GM19238 (cell line): ENCODE measurements at regions not wholly inside any gene's neighbourhood (a gene's known extent, or its start where the extent isn't known, plus 50 kb on each side); places are given as distances from the start of the nearest gene placed in this dataset.

Experiments used
- DNase-seq: peaks from one replicate; pipeline ENCODE4 v3.0.0; 2011; ENCODE audit warnings: low spot score; ENCODE audit not compliant: insufficient read length

DNA sequence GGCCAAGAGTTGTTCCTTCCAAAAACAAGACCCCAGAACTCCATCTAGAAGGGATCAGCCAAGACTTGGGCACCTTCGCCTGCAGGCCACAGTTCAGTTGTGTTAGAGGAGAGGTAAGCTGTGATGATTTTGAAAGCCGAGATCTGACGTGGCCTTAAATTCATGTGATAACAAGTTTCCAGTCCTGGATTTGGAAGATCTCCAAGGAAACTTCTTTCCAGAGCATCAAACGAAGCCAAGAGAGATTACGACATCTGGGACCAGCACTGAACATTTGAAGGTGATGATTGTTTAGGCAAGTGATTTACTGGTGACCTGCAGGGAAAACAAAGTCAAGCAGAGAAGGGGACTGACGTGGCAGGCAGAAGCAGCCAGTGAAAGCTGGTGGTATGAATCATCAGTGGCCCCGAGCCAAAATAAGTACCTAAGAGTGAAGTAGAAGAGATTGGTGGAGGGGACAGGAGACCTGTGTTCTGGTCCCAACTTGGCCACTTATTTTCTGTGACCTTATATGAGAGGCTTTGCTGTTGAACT, 339.0 kb upstream of the PROK2 start:
- no peak for DNase-seq

DNA sequence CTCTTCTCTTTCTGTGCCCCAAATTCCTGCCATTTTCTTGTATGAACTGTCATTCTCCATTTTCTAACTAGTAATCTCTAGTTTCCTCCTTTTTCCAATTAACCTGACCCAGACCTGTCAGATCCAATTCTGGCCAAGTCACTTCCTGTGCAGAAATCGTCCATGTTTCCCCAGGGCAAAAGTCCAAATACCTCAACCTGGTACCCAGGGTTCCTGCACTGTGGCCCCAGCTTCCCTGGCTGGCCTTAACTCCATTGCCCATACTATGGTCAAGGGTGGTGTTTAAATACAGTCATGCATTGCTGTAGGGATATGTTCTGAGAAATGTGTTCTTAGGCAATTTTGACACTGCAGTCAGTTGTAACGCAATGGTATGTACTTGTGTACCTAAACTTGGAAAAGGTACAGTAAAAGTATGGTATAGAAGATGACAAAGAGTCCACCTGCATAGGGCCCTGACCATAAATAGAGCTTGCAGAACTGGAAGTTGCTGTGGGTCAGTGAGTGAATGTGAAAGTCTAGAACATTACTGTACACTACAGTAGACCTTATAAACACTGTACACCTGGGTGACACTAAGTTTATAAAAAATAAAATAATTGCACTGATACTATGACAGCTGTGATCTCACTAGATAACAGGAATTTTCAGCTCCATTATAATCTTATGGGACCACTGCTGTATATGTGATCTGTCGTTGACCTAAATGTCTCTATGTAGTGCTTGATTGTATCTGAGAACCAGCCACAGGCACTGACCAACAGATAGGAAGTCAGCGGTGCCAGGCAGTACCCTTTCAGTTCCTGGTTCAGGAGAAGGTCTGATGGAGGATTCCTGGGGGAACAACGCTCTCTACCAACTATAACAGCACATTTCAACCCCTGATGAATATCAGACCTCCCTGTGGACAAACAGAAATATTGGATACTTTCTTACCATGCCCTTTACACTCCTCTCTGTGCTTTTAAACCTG, 336.1 kb upstream of the PROK2 start:
- no peak for DNase-seq

DNA sequence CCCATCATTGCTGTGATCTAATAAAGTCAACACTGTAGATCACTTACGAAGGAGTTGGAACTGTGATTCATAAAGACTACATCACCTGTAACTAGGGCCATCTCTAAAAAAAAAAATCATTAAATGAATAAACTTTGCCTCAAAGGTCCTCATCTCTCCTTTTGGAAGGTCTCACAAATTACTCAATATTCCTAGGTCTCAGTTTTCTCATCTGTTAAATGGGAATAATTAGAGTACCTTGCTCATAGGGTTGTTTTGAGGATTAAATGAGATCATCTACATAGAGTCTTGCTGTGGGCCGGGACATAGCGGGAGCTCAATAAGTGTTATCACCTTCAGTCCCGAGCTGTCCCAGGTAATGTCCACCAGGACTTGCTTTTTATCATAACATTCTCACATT, 335.1 kb upstream of the PROK2 start:
- DNase-seq, result no peak

DNA sequence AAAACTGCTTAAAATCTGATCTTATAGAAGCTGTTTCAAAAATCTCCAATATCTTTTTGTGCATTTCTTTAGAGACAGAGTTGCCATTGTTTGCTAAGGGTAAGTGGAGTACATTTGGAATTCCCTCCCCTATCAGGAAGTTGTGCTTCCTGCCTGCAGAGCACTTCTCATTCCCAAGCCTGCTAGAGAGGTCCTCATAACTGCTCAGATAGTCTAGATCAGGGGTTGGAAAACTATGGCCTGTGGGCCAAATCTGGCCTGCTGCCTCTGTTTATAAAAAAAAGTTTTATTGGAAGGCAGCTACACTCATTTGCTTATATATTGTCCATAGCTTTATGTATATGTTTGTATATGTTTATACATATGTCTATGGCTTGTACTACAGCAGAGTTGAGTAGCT, 333.7 kb upstream of the PROK2 start:
- no peak for DNase-seq

DNA sequence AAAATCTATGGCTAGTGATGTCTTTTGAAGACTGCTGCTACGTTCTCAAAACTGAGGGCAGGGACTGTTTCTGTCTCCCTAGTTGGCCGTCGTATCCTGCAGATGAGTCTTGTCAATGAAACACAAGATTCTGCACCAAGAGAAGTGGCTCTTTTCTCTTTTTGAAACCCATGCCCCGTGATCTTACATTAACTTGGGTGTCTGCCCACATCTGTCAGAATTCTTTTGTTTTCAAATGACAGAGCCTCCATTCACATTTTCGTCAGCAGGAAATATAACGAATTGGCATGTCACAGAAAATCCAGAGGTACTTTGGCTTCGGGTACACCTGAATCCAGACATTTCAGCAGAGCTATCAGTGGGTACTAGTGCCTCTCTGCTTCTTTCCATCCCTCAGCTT, 331.3 kb upstream of the PROK2 start:
- no peak for DNase-seq

DNA sequence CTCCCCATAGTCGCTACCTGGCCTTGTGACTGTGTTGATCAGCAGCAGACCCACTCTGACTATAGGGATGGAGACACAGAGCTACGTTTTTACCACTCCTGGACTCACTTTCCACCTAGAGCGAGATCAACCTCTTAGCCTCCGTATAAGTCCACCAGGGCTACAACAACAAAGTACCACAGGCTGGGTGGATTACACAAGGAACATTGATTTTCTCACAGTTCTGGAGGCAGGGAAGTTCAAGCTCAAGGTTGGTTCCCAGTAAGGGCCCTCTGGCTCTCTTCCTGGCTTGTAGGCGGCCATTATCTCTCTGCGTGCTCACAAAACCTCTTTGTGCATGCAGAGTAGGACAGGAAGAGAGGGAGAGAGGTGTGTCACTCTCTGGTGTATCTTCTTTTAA, 330.4 kb upstream of the PROK2 start:
- DNase-seq, result no peak

DNA sequence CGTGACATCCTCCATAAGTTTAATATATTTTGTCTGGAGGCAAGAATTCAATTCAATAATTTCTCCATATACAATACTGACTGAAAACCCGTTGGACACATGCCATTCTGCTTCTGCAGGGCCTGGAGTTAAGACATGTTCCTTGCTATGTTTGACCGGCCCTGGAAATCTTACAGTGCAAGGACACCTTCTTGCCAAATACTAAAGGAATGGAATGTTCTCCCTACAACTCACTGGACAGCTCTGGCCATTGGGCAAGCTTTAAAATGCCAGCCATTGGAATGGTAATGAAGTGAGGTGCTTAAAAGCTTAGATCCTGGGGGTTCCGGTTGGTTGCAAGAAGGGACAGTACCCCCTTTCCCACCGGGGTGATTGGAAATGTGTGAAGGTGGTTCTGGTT, 329.8 kb upstream of the PROK2 start:
- DNase-seq, result no peak

DNA sequence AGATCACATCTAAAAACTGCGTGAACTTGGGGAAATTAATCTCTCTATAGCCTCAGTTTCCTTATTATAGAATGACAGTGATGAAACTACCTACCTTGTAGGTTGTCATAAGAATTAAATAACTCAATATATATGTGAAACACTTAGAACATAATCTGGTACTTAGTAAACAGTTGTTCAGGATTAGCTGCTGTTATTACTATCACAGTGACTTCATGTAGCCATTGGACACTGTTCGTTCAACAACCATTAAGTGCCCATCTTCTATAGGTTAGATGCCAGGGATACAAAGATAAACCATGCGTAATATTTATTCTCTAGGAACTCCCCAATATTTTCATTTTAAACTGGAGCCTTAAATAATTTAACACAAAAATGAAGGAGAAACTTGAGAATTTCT, 329.0 kb upstream of the PROK2 start:
- DNase-seq, result no peak

DNA sequence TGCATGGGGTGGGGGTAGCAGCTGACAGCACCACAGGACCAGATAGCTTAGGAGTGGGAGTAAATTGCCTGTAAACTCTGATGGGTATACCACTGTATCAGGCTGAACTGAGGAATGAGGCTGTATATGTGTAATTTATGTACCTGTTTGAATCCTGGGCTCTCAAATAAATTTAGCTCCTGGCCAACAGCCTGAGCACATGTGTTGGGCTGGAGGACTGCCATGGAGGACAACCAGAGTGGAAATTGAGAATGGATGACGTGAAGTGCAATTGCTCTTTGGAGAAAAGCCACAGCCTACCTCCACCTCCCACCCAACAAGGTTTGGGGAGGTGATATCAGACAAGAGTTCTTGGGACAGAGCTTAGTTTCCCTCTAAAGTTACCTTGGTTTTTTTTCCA, 328.6 kb upstream of the PROK2 start:
- DNase-seq, result no peak

DNA sequence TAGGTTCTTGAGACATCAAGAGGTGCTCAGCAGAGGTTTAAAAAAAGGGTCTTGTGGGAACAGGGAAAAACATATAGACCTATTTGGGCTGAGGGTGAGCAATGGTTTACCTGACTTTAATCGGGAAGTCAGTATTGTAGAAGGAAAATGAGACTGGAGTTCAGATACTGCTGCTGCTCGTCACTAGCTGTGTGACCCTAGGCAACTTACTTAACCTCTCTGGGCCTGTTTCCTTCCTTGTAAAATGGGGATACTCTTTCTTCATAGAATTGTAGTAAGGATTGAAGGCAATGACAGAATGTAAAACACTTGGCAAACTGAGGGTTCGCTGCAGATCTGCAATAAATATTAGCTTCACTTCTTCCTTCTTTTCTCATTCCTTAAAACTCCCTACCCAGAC, 327.5 kb upstream of the PROK2 start:
- no peak for DNase-seq

DNA sequence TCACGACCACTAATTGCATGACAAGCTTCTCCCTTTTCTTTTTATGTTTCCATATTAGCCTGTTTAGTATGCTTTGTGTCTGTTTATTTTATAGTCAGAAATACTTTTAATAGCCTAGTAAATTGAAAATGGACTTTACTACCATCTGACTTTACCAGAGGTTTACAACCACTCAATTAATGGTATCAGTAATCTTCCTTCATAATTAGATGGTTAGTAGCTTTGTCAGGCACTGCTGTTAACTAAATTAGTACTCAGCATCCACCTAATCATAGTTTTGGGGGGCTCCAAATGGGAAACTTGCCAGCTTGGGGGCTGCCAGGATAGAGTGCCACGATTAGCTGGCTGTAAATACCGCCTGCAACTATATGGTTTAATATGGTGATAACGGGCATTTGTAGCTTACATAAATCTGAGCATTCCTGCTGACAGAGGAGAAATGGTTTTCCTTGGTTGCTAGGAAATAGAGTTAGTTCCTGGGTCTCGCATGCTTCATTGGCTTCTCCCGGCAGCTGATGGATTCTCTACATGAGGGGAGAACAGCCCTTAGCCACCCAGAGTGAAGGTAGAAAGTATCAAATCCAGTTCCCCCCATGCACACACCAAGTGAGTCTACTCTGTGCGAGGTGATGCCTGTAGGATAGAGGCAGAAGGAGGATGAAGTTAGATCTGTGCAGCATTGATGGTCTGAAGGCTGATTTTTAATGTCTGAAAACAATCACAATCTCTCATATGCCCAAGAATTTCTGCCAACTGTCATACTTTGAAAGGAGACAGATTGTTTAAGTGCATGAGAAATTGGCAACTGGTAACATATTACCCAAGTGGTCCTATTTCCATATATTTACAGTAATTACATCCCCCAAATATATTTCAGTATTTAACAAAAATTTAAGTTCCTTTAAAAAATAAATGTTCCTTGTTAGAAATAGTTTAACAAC, 326.6 kb upstream of the PROK2 start:
- no peak for DNase-seq

DNA sequence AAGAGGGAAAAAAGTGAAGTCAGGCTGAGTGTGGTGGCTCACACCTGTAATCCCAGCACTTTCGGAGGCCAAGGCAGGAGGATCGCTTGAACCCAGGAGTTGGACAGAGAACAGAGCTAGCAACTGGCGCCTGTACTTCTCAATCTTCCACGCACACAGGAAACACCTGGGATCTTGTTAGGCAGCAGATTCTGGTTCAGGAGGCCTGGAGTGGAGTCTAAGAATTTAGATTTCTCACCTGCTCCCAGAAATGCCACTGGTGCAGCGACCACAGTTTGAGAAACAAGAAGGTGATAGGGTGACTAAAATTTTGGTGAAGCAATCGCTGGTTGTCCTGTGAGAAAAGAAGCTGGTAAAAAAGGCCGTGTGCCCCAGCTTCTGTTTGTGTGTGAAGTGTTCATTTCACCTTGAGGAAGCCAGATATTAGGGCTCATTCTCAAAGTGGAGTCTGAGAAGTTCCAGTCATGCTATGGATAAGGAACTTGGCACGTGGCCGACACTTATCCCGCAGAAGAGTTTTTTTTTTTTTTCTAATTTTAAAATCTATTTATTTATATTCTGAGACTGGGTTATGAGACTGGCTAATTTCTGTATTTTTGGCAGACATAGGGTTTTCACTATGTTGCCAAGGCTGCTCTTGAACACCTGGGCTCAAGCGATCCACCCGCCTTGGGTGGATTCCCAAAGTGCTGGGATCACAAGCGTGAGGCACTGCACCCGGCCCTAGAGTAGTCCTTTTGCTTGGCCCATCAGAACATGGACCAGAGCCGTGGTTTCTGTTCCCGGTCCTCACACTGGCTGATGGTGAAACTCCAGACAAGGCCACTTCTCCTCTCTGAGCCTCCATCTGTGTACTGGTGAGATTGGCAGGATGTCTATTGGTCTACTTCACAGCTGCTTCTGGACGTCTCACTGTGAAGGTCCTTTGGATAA, 324.6 kb upstream of the PROK2 start:
- no peak for DNase-seq

DNA sequence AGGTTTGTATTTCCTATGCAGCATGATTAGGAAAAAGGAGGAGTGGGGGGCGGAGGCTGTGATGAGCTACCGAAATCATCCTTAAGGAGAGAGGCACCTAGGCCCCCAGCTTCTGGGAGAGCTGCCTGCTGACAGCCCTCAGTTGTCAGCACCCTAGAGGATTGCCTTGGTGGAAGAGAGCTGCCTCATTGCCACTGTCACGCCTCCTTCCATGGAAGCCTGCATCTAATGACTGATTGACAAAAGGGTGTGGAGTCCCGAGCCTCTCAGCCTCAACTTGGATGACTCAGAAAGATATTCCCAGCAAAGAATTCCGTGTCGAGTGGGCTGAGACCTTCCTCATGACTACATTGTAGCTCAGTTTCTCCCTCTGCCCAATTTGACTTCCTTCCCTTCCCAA, 320.4 kb upstream of the PROK2 start:
- no peak for DNase-seq

DNA sequence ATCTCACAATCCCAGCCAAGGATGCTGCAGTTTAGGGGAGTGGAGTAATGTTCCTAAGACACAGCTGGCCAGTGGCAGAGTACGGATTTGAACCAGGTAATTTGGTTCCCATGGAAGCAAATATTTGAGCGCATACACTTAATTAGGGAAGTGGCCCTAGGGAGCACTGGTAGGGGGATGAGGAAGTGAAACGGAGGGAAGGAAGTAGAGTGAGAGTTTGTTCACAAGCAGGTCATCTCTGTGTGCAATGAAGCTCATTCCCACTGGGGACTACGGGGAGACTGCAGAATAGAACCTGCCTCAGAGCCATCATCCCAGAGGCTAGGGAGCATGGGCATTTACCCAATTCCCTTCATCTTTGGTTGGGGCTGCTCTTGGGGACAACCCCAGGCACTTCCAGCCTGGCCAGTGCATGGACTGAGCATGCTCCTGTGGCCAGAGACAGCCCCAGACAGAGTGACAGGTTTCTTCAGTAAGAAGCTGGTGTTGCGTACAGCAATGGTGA, 317.2 kb upstream of the PROK2 start:
- peak; percentile 44 for DNase-seq

DNA sequence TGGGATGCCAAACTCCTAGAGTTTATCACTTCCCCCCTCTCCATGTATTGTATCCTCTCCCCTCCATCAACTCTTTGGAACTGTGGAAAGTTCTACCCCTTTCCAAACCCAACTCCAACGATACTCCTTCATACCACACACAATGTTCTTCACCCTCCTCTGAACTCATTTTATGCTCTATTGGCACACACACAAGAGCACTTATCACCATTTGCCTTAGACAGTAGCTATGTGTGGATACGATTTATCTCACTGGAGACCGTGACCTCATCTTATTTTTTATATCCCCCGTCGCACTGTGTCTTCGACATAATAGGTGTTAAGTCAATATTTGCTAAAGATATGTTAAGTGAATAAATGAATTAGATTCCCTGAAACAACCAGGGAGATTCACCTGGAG, 316.5 kb upstream of the PROK2 start:
- DNase-seq, result no peak

DNA sequence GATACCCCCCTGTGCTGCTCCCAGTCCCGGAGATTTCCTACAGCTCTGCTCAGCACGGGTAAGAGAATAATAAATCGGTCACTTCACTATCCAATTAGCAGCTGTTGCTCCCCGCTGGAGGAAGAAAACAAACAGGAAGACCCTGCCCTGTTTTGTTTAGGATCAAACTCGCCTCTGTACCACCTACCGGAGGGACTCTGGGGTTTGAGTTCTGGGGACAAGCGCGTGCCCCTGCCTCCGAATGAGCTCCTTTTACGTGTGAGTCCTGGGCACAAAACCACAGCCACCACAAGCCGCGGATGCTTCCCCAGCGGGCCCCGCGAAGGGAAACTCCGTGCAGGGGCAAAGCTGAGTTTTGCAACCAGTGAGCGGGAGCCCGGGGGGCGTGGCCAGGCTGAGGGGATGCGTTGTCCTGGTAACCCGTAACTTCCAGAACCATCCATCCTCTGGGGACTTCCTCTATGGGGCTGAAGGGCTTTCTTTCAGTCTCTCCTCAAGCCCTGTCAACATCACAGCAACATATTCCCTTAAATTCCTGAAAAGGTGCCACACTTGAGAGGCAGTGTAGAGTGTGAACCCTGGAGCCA, 315.7 kb upstream of the PROK2 start:
- DNase-seq, result peak; percentile 67

DNA sequence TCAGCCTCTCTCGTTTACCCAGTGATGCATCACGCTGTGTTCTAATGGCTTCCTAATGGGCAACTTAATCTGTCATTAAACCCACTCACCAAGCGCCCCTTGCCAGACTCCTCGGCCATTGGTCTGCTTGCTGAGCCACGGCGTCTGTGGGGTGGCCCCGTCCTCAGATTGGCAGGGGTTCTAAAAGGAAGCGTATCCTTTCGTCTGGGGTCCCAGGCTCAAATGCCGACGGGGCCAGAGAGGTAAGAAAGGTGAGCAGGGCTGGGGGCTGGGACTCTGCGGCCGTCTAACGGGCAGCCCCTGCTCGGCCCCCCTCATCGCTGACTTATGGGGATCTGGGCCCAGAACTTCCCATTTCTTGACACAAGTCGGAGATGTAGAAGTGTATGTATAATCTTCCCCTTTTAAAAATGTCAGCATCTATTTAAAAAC, 315.1 kb upstream of the PROK2 start:
- no peak for DNase-seq

DNA sequence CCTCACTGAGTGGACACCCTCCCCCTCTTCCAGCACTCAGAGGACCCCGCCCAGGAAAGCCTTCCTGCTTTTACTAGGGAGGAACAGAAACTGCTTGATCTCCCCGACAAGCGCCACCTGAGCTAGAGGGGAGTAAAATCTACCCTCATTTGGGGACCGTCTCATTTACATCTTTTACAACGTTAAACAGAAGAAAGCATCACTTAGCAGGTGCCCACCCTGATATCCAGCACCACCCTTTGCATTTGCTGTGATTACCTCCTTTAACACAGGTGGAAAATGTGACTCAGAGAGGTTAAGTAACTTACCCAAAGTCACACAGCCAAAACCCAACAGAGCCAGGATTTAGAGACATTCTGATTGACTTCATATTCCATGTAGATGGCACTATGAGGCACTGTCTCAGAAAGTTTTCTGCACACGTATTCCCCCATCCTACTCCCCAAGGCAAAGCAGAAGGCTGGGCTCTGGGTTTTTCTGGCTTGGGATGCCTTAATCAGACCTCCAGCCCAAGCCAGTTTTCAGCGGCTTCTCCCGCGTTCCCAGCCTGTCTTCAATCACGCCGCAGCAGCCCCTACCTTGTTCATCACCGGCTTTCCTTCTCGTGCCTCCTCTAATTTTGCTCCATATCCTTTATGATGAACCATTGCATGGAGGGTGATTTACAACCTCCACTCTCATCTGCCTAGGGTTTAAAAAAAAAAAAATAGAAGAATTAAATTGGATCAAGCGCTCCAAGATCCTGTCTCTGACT, 314.6 kb upstream of the PROK2 start:
- DNase-seq, result peak; percentile 32

DNA sequence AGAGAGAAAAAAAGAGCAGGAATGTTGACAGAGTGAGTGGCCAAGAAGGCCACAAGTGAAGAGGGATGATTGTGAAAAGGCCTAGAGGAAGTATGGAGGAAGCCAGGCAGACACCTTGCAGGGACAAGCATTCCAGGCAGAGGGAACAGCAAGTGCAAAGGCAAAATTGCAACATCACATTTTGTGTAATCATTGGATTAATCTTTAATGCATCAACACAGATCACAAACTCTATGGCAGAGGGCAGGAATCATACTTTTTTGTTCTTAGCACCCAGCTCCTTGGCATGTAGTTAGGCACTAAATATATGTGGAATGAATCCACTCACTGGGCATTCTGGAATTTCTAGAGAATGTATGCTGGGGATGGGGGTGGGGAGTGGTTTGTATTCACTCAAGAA, 312.1 kb upstream of the PROK2 start:
- DNase-seq, result no peak

DNA sequence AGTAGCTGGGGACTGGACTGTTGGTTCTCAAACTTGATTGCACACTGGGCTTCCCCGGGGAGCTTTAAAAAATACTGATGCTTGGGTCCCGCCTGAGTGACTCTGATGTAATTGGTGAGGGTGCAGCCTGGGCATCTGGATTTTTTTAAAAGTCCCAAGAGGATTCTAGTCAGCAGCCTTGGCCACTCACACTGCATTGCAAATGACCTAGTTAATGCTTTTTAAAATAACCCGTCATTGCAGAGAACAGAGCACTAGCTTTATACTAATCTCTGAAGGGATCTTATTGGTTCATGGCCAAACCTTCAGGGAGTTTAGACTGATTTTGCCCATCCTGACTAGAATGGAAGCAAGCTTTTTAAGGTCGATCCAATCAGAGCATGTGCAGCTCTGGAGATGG, 310.6 kb upstream of the PROK2 start:
- no peak for DNase-seq
